Spleen (tissue), 7 donors: ENCODE measurements at regions not wholly inside any gene's neighbourhood (a gene's known extent, or its start where the extent isn't known, plus 50 kb on each side); places are given as distances from the start of the nearest gene placed in this dataset.

Experiments used
- POLR2A ChIP-seq, 3 donors: fragments of 450-650 bp; IDR thresholded peaks; one replicate each; pipeline ENCODE4 v1.5.1; 2017; ENCODE audit warnings: antibody characterized with exemption in 3 of 3, mild to moderate bottlenecking in 1 of 3
- TF ChIP-seq, protein P1 (sequence below), 11 experiments: fragments of 200-600 bp in 7 of 11; fragments of 450-650 bp in 4 of 11; sonication (generic) in 4 of 11; IDR thresholded peaks in 8 of 11; conservative IDR thresholded peaks in 3 of 11; 1 replicate in 7 of 11; 2 replicates in 4 of 11; pipeline versions ENCODE4 v1.4.0 to v1.8.0; 2016 to 2021; ENCODE audit warnings: antibody characterized with exemption in 11 of 11, inconsistent platforms in 4 of 11, mild to moderate bottlenecking in 1 of 11
- donor health status: DM: no; HTN: no; CAD: no; lungs with moderate emphysema.
- donor health status: DM: no; HTN: no; CAD: no.
- donor health status: DM: no; HTN: no; CAD: no.

DNA sequence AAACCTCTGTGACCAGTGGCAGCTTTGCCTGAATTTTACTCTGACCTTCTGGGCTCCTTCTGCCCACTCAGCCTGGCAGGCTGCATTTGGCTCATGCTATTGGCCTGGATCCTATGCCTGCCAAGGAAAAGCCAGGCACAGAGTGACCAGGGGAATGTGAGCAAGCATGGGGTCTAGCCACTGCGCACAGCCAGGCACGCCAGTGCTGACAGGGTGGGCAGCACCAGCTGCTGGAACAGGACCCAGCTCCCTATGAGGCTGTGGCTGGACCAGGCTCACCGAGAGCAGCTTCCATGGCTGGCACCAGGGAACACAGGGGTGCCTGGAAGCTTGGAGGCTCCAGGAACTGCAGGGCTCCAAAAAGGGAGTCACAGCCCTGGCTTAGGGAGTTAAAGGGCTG lies 311.5 kb upstream of the SYT4 start:
- TF ChIP-seq, protein P1, sequence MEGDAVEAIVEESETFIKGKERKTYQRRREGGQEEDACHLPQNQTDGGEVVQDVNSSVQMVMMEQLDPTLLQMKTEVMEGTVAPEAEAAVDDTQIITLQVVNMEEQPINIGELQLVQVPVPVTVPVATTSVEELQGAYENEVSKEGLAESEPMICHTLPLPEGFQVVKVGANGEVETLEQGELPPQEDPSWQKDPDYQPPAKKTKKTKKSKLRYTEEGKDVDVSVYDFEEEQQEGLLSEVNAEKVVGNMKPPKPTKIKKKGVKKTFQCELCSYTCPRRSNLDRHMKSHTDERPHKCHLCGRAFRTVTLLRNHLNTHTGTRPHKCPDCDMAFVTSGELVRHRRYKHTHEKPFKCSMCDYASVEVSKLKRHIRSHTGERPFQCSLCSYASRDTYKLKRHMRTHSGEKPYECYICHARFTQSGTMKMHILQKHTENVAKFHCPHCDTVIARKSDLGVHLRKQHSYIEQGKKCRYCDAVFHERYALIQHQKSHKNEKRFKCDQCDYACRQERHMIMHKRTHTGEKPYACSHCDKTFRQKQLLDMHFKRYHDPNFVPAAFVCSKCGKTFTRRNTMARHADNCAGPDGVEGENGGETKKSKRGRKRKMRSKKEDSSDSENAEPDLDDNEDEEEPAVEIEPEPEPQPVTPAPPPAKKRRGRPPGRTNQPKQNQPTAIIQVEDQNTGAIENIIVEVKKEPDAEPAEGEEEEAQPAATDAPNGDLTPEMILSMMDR (IDR thresholded peaks at IDR 0.05 in 8 of 11, conservative IDR thresholded peaks at IDR 0.05 in 3 of 11), result no peak
- no peak for TF ChIP-seq POLR2A (IDR thresholded peaks at IDR 0.05)
